ENCODE measurements at regions not wholly inside any gene's neighbourhood (a gene's known extent, or its start where the extent isn't known, plus 50 kb on each side); places are given as distances from the start of the nearest gene placed in this dataset.

DNA sequence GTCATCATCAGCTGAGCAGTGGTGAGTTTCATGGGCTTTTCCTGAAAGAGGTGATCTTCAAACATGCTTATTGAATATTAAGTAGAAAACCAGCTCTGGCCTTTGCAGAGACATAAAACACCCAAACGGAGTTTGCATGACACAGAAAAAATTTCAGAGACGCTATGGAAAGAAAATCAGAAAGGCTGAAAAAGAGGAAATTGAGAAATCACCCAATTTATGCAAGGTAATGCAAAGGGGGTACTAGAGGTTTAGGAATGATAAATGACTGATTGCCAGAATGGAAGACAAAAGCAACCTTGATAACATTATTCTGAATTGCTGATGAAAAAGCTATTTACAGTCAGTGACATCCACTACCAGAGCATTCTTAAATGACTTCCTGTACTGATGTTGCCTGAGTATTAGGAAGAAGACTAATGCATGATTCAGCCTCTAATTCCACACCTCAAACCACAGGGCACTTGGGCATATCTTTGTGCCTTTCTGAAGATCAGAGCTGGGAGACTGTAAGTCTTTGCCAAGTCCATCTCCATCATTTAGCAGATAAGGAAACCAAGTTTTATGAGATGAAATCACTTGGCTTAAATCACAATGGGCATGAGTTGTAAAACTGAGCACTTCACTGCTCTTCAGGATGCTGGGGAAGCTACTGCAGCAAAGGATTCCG lies 565.7 kb downstream of the PPARGC1A start:
- DNase-seq = no peak

DNA sequence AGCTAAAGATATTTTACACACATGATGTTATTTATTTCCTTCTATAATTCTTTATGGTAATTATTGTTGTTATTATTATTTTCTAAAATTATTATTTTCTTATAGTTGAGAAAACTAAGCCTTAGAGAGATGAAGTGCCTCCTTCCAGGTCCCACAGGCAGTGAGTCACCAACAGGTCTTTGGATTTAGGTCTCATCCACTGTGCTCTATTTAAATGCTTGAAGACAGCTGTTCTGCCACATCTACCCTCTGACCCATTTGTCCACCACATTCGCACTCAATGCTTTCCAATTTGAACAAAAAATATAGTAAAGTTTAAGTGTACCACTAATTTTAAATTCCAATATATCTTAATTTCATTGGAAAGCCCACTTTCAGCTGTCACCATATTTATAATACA lies 566.4 kb downstream of the PPARGC1A start:
- no peak for DNase-seq

DNA sequence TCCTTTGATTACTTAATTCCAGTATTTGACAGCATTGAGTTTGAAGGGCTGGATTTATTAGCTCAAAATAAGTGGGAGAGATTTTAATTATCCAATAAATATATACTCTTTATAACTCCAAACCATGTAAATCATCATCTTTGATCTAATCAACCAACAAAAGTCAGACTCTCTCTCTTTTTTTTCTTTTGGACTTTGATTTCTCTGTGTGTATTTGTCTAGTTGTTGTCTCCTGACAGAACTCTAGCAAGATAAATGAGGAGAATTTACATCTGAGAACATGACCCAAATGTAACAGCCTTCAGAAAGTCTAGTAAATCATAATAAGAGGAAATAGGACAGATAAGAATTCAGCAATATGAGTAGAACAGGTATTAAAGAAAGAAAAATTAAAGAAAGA lies 567.1 kb downstream of the PPARGC1A start:
- DNase-seq = no peak

DNA sequence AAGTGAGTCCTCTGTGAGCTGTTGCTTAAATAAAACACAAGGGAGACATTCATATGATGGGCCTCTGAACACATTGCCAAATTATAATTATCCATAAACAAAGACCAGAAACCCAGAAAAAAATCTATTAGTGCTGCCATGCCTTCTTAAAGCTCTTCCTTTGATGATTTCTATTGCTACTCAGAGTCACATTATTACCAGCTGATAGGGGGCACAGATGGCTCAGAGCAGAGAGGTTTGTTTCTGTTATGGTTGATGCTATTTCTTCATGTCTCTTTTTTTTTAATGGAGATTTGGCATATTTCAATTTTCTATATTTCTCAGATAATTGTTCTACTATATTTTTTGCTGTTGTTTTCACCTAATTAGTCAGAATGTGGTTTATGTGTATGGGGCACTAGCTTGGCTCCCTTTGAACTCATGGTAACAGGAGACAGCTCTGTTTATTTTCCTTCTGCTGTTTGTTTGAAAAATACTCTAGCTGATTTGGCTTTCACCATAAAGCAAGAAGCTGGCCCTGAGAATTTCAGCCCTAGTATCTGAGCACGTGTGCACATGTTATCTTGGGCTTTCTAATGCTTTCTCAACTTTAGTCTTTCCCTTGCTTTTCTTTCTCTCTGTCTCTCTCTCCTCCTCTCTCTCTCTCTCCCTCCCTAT lies 568.8 kb downstream of the PPARGC1A start:
- no peak for DNase-seq

DNA sequence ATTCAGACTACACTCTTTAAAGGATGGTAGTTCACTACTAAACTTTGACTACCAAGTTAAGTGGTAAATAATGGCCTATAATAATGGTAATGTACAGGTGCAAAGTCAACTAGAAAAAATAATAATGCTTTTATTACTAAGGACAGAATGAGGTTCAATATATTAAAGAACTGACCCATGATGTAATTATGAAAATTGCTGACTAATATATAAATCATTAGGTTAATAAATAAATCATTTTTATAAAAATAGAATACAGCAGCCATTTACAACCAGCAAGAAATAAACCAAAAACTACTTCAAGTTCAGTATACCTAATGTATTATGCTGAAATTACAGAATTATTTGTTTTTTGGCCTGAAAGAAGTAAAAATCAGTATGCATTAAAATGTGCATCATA lies 577.2 kb downstream of the PPARGC1A start:
- DNase-seq = no peak

DNA sequence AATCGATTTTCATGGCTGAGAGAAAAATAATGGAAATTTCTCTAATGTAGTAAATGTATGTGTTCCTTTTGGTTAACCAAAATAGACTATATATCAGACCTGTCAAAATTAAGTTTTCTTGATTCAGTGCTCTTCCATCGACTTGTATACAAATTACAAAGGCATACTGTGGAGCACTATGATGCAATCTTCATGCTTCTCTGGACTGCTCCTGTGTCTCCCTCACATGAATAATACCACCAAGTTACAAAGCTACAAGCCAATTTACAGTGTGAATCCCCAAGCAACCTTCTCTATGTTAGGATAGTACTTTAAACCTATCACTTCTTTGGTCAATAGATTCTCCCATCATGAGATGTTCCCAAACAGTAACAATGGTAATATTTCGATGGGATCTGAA lies 577.9 kb downstream of the PPARGC1A start:
- DNase-seq = no peak

DNA sequence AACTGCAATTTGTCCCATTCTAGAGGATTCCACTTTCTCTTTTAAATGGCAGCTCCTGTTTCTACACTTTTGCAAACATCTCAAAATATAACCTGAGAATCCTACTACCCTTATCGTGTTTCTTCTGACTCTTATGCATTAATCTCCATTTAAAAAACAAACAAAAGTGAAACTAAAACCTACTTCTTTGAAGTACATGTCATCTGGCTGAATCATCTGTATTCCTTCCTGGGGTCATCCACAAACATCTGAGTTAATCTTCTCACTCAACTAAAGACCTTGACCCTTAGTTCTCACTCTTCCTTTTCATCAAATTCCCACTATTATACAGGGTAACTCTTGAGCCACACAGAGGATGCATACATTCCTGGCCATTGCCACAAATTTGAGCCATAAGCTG lies 584.8 kb downstream of the PPARGC1A start:
- no peak for DNase-seq

DNA sequence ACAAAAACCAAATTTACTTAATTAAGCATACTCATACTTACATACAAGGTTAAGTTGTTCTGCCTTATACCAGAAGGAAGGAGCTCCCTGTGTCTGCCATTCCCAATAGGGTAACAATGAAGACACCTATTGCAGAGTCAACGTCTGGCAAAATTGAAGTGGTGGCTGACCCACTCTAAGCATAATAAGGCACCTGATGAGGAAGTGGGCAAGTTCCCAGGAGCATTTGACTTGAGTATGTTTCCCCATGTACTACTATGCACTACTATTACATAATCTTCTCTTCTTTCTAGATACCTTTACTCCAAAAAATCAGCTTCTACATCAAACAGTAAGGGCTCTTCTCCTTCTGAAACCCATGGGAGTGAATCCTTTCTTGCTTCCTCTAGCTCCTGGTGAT lies 591.5 kb downstream of the PPARGC1A start:
- no peak for DNase-seq

DNA sequence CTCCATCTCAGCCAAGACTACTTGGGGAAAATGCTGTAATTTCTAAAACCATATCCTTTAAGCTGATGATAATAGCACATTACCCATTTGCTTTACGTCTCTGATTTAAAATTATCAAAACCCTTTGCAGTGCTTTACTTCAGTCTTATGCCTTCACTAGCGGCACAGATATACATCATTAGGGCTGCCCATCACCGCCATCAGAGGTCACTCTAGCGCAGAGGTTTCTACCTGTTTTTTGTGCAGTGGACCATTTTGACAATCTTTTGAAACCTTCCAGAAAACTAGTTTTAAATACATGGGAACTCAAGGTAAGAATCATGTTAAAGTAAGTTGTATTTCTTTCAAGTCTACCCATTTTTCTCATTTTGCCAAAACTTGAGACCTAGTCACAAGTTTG lies 592.5 kb downstream of the PPARGC1A start:
- no peak for DNase-seq

DNA sequence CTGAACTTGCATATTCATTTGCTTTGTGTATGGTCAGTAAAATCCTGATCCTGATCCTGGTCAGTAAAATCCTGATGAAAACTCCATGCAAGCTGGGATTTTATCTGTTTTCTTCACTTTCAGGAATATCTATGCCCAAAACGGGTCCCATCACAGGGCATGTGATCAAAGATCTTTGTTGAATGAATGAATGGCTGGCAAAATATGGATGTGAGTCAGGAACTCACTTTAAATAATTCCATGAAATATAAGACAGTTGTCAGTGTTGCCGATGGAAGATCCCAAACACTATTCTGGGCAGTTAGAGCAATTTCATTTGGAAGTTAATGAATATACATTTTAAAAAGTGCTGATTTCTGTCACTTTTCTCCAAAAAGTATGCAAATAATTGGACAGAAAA lies 598.4 kb downstream of the GBA3 start:
- DNase-seq = no peak

DNA sequence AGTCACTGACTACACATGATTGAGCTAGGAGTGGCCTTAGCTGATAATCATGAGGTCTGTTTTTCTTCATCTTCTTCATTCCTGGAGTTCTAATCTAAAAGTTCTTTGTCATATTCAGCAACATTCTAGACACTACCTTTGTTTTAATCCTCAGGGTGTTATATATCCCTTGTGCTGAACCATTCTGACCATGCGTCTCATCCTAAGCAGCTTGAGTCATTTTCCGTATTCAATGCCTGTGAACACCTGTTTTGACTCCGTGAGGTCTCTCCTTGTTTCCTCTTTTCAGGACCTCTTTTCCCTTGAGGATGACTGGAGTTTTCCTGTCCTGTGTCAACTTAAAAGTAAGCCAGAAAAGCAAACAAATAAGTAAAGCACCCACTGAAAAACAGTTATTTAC lies 597.9 kb downstream of the GBA3 start:
- DNase-seq = no peak

DNA sequence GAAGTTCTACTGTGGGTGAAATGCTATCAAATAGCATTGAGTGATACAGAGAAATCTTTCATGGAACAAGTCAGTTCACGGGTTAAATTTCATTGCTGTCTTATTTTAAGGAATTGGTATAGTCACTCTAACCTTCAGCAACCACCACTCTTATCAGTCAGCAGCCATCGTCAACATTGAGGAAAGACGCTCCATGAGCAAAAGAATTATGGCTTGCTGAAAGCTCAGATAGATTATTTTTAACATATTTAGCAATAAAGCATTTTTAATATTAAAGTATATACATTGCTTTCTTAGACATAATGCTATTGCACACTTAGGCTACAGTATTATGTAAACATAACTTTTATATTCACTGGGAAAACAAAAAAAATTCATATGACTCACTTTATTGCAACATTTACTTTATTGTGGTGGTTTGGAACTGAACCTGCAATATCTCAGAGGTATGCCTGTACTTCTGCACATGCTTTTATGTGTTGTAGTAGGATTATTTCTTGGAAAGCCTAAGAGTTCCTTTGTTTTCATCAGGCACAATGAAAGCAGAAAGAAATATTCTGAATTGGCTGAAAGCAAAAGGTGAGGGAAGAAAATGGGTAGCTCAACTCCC lies 586.7 kb downstream of the GBA3 start:
- DNase-seq = no peak

DNA sequence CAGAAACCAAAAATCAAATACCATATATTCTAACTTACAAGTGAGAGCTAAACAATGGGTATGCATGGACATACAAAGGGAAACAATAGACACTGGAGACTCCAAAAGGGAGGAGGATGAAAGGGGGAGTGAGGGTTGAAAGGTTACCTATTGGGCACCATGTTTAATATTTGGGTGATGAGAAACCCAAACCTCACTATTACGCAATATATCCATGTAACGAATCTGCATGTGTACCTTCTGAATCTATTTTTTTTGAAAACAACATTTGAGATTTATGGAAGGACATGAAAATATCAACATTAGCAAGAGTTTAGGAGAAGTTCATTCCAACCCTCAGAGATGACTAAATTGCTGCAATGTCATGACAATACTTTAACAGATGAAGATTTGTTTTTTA lies 586.1 kb downstream of the GBA3 start:
- no peak for DNase-seq

DNA sequence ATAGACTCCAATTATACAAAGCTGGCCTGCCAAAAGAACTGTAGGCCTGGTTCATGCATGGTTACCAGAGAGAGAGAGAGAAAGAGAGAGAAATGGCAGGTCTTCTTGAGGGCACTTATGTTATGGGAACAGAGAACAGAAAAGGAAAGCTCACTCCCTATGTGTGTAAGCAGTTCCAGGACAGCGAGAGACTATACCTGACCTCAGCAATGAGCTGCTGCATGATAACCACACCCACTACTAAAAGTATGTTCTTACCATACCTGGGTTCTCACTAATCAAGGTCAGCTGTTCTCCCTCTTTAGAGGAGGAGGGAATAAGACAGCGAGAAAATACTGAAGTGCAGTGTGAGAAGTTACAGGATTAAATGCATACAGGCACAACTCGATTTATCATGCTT lies 583.3 kb downstream of the GBA3 start:
- DNase-seq = no peak

DNA sequence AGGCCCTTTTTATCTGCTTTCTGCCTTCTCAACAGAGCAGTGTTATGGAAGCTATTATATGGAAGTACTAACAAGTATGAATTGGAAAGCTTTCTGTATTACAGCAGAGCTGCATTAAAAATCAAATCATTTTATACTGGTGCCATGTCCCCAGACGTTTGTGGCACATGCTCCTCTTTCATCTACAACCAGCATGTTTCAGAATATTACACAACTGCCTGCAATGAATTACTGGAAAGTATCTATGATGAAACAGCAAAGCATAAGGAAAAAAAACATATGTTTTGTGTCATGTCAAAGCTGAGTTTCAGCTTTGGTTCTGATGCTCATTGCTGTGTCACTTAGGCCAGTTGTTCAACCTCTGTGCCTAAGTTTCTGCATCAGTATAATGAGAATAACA lies 576.8 kb downstream of the GBA3 start:
- no peak for DNase-seq

DNA sequence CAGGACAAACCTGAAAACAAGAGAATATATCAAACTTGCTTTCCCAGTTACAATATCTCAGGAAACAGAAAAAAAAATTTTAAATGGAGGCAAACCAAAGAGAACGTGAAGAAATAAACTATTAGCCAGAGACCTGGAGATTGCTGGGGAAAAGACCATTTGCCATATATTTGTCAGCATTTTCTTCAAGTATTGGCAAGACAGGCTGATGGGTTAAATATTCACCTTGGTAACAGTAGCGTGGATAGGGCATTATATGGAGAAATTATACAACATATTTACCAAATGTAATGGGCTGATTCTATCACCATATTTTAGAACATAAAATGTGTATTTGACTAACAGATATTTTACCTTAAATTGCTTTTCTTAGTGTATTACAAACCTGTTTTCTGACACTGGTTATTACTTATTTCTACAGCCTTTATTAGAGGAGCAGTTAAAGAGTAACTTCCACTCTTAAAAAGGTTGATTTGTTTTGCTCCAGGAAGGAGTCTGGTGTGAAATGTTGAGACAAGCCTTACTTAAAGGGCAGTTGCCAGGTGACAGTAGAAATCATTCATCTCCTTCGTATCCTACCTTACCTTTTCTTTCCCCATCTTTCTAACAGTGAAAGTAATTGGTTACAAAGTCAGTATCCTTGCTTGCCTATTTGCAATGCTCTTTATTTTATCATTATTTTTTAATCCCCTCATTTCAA lies 575.5 kb downstream of the GBA3 start:
- DNase-seq = no peak

DNA sequence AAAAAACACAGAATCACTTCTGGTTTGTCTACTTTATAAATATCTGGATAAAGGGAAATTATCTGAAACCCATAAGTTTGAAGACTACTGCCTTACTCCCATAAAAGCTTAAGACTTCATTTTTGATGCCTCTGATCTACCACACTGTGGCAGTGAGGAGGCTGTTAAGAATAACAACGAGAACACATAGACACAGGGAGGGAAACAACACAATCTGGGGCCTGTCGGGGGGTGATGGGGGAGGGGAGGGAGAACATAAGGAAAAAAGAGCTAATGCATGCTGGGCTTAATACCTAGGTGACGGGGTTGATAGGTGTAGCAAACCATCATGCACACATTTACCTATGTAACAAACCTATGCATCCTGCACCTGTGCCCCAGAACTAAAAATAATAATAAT lies 573.7 kb downstream of the GBA3 start:
- DNase-seq = no peak

DNA sequence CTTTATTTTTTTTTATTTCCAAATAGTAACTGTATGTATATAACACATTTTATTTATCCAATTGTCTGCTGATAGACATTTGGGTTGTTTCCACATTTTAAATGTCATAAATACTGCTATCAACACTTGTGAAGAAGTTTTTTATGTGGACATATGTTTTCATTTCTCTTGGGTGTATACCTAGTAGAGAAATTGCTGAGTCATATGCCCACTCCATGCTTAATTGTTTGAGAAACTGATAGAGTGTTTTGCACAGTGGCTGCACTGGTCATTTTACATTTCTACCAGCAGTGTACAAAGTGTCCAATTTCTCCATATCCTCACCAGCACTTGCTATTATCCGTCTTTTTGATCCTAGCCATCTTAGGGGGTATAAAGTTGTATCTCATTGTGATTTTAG lies 567.8 kb downstream of the GBA3 start:
- no peak for DNase-seq

DNA sequence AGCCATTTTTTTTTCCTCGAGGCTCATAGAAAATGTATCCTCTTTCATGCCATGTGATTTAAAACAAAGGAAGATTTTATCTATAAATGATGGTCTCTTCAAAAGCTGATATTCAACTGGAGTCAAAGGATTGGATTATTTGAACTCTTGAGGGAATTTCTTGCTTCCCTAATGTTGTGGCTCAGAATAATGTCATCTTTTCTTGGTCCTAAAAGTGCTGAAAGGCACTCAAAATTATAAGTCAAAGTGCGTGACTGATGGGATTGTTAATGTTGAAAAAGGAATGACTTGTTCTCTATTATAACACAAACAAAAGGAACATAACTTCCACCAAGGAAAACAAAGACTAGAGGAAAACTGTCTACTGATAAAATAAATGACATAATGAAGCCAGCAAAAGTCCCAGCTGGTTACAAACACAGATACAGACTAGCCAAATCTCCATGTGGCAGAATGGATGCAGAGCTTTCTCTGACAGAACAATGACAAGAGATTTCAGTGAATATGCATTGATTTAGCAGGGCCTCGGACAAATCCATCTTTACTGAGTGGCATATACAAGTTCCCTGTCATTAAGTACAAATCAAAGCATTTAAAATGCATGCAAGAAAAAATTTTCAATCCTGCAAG lies 552.6 kb downstream of the GBA3 start:
- no peak for DNase-seq

DNA sequence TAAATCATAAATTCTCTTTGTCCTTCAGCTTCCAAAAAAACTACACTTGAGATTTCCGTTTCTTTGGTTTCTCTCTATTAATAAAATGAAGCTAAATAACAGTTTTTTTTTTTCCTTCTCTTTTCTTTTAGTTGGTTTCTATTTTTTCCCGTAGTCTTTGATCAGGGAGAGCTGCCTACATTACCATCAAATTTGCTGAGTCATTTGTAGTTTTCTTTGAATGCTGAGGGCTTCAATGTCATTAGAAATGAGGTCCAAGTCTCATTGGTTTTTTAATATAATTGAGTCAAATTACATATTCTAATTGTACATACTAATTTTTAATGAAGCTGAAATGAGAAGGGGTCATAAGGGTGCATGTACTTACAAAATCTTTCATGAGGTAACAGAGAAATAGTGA lies 550.2 kb downstream of the GBA3 start:
- no peak for DNase-seq

DNA sequence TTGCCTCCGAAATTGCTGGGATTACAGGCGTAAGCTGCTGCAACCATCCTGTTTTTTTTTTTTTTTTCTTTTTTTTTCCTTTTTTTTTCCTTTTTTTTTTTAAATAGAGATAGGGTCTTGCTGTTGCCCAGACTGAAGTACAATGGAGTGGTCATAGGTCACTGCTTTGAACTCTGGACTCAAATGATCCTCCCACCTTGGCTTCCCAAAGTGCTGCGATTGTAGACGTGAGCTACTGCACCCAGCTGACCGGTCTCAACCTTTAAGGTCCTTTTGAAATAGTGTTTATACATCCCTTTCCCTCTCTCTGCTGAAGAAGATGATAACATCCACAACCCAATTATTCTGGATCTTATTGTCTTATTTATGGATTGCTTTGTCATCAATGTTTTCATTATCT lies 548.7 kb downstream of the GBA3 start:
- no peak for DNase-seq

DNA sequence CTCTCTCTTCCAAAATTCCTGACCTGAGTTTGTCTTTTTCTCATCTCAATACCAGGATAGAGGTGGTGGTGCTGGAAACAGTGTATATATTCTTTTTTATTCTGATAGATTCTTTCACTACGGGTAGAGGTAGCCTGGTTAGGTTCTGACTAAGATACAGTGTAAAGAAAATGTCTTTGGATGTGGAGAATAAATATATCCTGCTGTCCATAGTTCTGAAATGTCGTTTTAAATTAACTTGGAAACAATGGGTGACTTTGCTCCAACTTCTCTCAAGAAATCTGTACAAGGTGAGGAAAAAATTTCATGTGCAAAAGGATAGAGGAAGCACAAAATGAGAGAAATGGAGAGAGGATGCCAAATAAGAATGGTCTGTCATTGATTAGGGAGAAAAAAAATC lies 546.1 kb downstream of the GBA3 start:
- no peak for DNase-seq

DNA sequence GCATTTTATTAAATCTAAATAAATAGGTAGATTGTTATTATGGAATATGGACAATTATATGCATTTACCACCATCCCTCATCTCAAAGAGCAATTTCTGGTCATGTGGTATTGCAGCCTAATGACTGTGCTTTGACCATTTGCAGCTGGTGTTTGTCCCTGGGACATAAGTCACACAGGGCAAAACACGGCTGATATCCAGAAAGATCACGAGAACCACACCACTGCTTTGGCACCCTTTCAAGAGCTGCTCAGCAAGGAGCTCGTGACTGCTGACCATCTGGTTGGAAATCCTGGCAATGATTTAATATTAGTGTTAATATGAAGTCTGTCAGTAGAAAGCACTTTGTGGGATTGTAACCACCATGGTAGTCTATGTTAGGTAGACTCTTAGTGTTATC lies 545.0 kb downstream of the GBA3 start:
- DNase-seq = no peak
